Osteocyte (in vitro differentiated cells): ENCODE measurements at regions not wholly inside any gene's neighbourhood (a gene's known extent, or its start where the extent isn't known, plus 50 kb on each side); places are given as distances from the start of the nearest gene placed in this dataset.

Experiments
- DNase-seq: peaks from one replicate; pipeline ENCODE4 v3.0.0; 2021; ENCODE audit warnings: mixed read lengths; ENCODE audit not compliant: unreplicated experiment; ENCODE audit errors: extremely low spot score
- H3K27ac Mint-ChIP-seq: one replicate; pipeline ENCODE4 v1.8.0; 2021; ENCODE audit warnings: mild to moderate bottlenecking, mixed read lengths; ENCODE audit not compliant: unreplicated experiment
- H3K27me3 Mint-ChIP-seq: one replicate; pipeline ENCODE4 v1.8.0; 2021; ENCODE audit warnings: mixed read lengths; ENCODE audit not compliant: unreplicated experiment
- H3K36me3 Mint-ChIP-seq: one replicate; pipeline ENCODE4 v1.8.0; 2021; ENCODE audit warnings: mixed read lengths; ENCODE audit not compliant: unreplicated experiment
- H3K4me1 Mint-ChIP-seq: one replicate; pipeline ENCODE4 v1.8.0; 2021; ENCODE audit warnings: mixed read lengths; ENCODE audit not compliant: unreplicated experiment
- H3K4me3 Mint-ChIP-seq: one replicate; pipeline ENCODE4 v1.8.0; 2021; ENCODE audit warnings: mild to moderate bottlenecking, moderate library complexity, mixed read lengths; ENCODE audit not compliant: unreplicated experiment
- H3K9me3 Mint-ChIP-seq: one replicate; pipeline ENCODE4 v1.8.0; 2021; ENCODE audit warnings: mixed read lengths; ENCODE audit not compliant: unreplicated experiment
- CTCF ChIP-seq: fragments of 200-600 bp; sonication (generic); IDR thresholded peaks from 2 replicates; pipeline ENCODE4 v1.5.0; 2021; ENCODE audit warnings: antibody characterized with exemption, mild to moderate bottlenecking, moderate library complexity

GRCh38 chr16:5865236-5865635, 767.6 kb upstream of the EEF2KMT start:
- H3K27me3 Mint-ChIP-seq: no peaks in the 10 kb centered on the region
- H3K27ac Mint-ChIP-seq: no peak overlapping the region
- no peaks in the 10 kb centered on the region for H3K4me1 Mint-ChIP-seq
- H3K36me3 Mint-ChIP-seq: no peaks in the 10 kb centered on the region
- no peak overlapping the region for H3K4me3 Mint-ChIP-seq
- DNase-seq: no peak
- no peak for TF ChIP-seq CTCF
- H3K9me3 Mint-ChIP-seq: peaks cover 40% of the 10 kb centered on the region

- Mint-ChIP-seq H3K27ac (no peak overlapping the region), H3K9me3 (peaks cover 39% of the 10 kb centered on the region), H3K36me3 (no peaks in the 10 kb centered on the region), H3K4me1 (no peaks in the 10 kb centered on the region), H3K4me3 (no peak overlapping the region), H3K27me3 (no peaks in the 10 kb centered on the region)
- no peak for DNase-seq
- TF ChIP-seq CTCF: no peak
These were observed 765.5 kb upstream of the EEF2KMT start for GRCh38 chr16:5863071-5863606.

GRCh38 chr16:5862103-5862840, 764.7 kb upstream of the EEF2KMT start:
- no peaks in the 10 kb centered on the region for H3K4me1 Mint-ChIP-seq
- no peak for TF ChIP-seq CTCF
- H3K36me3 Mint-ChIP-seq: no peaks in the 10 kb centered on the region
- H3K27ac Mint-ChIP-seq: no peak overlapping the region
- no peaks in the 10 kb centered on the region for H3K27me3 Mint-ChIP-seq
- no peak for DNase-seq
- peaks cover 37% of the 10 kb centered on the region for H3K9me3 Mint-ChIP-seq
- no peak overlapping the region for H3K4me3 Mint-ChIP-seq

GRCh38 chr16:5861241-5861640, 763.6 kb upstream of the EEF2KMT start:
- Mint-ChIP-seq H3K4me3 (no peak overlapping the region), H3K27ac (no peak overlapping the region), H3K4me1 (no peaks in the 10 kb centered on the region), H3K9me3 (peaks cover 35% of the 10 kb centered on the region), H3K36me3 (no peaks in the 10 kb centered on the region), H3K27me3 (no peaks in the 10 kb centered on the region)
- DNase-seq: no peak
- no peak for TF ChIP-seq CTCF

GRCh38 chr16:5858180-5858579, 760.6 kb upstream of the EEF2KMT start:
- Mint-ChIP-seq H3K9me3 (peaks cover 21% of the 10 kb centered on the region), H3K4me3 (no peak overlapping the region), H3K4me1 (no peaks in the 10 kb centered on the region), H3K36me3 (no peaks in the 10 kb centered on the region), H3K27me3 (no peaks in the 10 kb centered on the region), H3K27ac (no peak overlapping the region)
- no peak for DNase-seq
- no peak for TF ChIP-seq CTCF
